Ectodermal cell (in vitro differentiated cells): ENCODE measurements at regions not wholly inside any gene's neighbourhood (a gene's known extent, or its start where the extent isn't known, plus 50 kb on each side); places are given as distances from the start of the nearest gene placed in this dataset.
"Not testable (repeated sequence)": the region's sequence is repeated elsewhere in the genome, so short reads cannot be mapped to it uniquely, and the experiment has no call there.

Experiments used
- H3K27ac ChIP-seq: 2 replicates; pipeline ENCODE4 v1.7.0; 2013; ENCODE audit warnings: mild to moderate bottlenecking, low read depth, low read length; ENCODE audit not compliant: insufficient read depth, poor library complexity, severe bottlenecking
- H3K27me3 ChIP-seq: 2 replicates; pipeline ENCODE4 v1.7.0; 2013; ENCODE audit warnings: mild to moderate bottlenecking, low read length; ENCODE audit not compliant: insufficient read depth, control insufficient read depth, poor library complexity, severe bottlenecking
- H3K36me3 ChIP-seq: one replicate; pipeline ENCODE4 v1.7.0; 2013; ENCODE audit warnings: low read length; ENCODE audit not compliant: control insufficient read depth, insufficient read depth
- H3K4me1 ChIP-seq: one replicate; pipeline ENCODE4 v1.7.0; 2013; ENCODE audit warnings: low read length; ENCODE audit not compliant: control insufficient read depth, insufficient read depth
- H3K4me3 ChIP-seq: 2 replicates; pipeline ENCODE4 v1.7.0; 2013; ENCODE audit warnings: low read depth, low read length, control low read depth; ENCODE audit not compliant: insufficient read depth
- H3K9me3 ChIP-seq: 2 replicates; pipeline ENCODE4 v1.7.0; 2013; ENCODE audit warnings: mild to moderate bottlenecking, low read length, moderate library complexity; ENCODE audit not compliant: control insufficient read depth
- WGBS, 2 experiments: methylation state at CpG; one replicate each; pipeline ENCODE4 v1.1.7; 2013; ENCODE audit warnings: missing lambda C conversion rate in 2 of 2; 5-methylcytosine and 5-hydroxymethylcytosine counted together

DNA sequence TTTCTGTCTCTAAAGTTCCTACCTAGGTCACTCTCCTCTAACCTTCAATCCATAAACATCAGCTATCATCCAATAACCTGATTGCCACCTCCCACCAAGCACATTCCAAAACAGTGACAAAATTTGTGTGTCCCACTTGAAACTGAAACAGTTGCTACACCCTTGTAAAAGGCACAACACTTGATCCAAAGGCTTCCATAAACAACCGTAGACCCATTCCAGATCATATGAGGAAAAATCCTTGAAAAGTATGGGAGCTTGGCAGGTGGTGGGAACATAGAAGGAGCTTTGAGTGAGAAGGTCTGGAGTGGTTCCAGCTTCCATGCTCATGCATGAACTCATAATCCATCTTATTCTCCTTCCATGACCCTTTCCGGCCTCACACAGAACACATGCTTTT lies 82.0 kb upstream of the ATP1A1 start:
- WGBS, 2 experiments: 82 to 98% methylated on average over 1 to 2 of the region's 2 CpGs
- Histone ChIP-seq H3K4me1 (no peaks in the 10 kb centered on the region), H3K4me3 (no peak overlapping the region), H3K27me3 (no peaks in the 10 kb centered on the region), H3K27ac (no peak overlapping the region), H3K36me3 (no peaks in the 10 kb centered on the region), H3K9me3 (no peaks in the 10 kb centered on the region)

- 80 to 84% methylated on average over 5 of the region's 5 CpGs for WGBS, 2 experiments
- Histone ChIP-seq H3K4me3 (no peak overlapping the region), H3K36me3 (no peaks in the 10 kb centered on the region), H3K4me1 (no peaks in the 10 kb centered on the region), H3K27me3 (no peaks in the 10 kb centered on the region), H3K9me3 (no peaks in the 10 kb centered on the region), H3K27ac (no peak overlapping the region)
Observed at GRCh38 chr1:116292929-116293725, 79.9 kb upstream of the ATP1A1 start.

- no peaks in the 10 kb centered on the region for H3K27me3 ChIP-seq
- no peaks in the 10 kb centered on the region for H3K36me3 ChIP-seq
- H3K27ac ChIP-seq: no peak overlapping the region
- WGBS, 2 experiments: 91 to 93% methylated on average over 18 of the region's 18 CpGs
- H3K4me1 ChIP-seq: no peaks in the 10 kb centered on the region
- H3K9me3 ChIP-seq: no peaks in the 10 kb centered on the region
- no peak overlapping the region for H3K4me3 ChIP-seq
Observed at GRCh38 chr1:116297495-116298212, 75.4 kb upstream of the ATP1A1 start.

GRCh38 chr1:116298213-116298579 lies 74.8 kb upstream of the ATP1A1 start:
- not testable (repeated sequence) for H3K27me3 ChIP-seq, H3K9me3 ChIP-seq, H3K36me3 ChIP-seq, H3K4me3 ChIP-seq, H3K4me1 ChIP-seq, H3K27ac ChIP-seq
- WGBS, 2 experiments: 87 to 91% methylated on average over 13 to 15 of the region's 15 CpGs

DNA sequence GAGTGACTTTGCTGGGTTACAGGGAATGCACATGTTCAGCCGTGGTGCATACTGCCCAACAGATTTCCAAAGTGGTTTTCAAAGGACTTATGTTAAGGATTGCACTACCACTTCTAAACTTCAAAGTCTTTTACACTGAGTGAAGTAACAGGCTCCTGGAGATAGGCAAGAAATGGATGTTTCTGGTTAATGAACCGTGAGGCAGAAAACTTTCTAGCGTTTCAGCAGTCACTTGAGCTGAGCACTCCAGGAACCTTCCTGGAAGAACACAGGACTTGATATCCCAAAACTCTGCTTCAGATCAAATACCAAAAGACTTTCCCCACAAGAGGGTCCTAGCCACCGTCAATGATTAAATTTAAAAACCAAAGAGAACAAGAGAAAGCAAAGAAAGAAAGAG lies 74.3 kb upstream of the ATP1A1 start:
- Histone ChIP-seq H3K36me3 (no peaks in the 10 kb centered on the region), H3K4me3 (no peak overlapping the region), H3K27ac (no peak overlapping the region), H3K27me3 (no peaks in the 10 kb centered on the region), H3K9me3 (no peaks in the 10 kb centered on the region), H3K4me1 (no peaks in the 10 kb centered on the region)
- WGBS, 2 experiments: 91 to 96% methylated on average over 3 to 4 of the region's 4 CpGs

- H3K4me1 ChIP-seq: no peaks in the 10 kb centered on the region
Observed at GRCh38 chr1:116299248-116299647, 73.8 kb upstream of the ATP1A1 start.

DNA sequence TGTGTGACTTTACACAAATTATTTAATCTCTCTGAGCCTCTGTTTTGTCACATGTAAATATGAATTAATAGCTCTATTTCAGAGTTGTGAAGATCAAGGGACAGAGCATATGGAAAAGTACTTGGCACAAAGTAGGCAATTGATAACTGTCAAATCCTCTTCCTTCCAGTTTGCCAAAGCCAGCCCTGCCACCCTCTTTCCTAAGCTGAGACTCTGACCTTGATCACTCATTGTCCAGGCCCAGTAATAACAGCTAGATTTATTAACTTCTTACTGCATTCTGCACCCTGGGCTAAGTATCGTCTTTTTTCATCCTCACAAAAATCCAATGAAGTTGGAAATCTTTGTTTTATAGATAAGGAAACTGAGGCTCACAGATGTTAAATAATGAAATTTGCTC lies 70.8 kb upstream of the ATP1A1 start:
- Histone ChIP-seq H3K4me3 (no peak overlapping the region), H3K27ac (no peak overlapping the region), H3K4me1 (no peaks in the 10 kb centered on the region), H3K9me3 (no peaks in the 10 kb centered on the region), H3K36me3 (no peaks in the 10 kb centered on the region), H3K27me3 (no peaks in the 10 kb centered on the region)
- 80 to 86% methylated on average over 1 of the region's 1 CpG for WGBS, 2 experiments

More at GRCh38 chr1:116299248-116299647, 73.8 kb upstream of the ATP1A1 start:
- WGBS, 2 experiments: 85 to 95% methylated on average over 1 of the region's 1 CpG
- H3K9me3 ChIP-seq: no peaks in the 10 kb centered on the region
- H3K27ac ChIP-seq: no peak overlapping the region
- H3K27me3 ChIP-seq: no peaks in the 10 kb centered on the region
- H3K4me3 ChIP-seq: no peak overlapping the region
- H3K36me3 ChIP-seq: no peaks in the 10 kb centered on the region

DNA sequence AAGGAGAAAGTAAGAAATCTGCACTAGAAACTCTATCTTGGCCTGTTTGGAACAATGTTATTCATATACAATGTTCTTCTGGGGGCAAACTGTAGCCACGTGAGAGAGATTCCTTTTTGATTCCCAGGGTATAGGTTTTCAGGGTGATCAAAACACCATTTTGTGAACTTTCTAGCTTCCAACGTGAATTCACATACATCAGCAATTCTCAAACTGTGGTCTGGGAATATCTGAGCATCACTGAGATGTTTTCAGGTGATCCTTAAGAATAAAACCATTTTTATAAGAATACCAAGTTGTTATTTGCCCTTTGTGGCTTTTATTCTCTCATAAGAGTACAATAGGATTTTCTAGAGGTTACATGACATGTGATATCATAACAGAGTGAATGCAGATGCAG lies 66.9 kb upstream of the ATP1A1 start:
- 83 to 92% methylated on average over 2 of the region's 2 CpGs for WGBS, 2 experiments
- no peaks in the 10 kb centered on the region for H3K9me3 ChIP-seq

GRCh38 chr1:116306840-116307442 lies 66.1 kb upstream of the ATP1A1 start:
- H3K4me1 ChIP-seq: no peaks in the 10 kb centered on the region
- H3K36me3 ChIP-seq: no peaks in the 10 kb centered on the region
- no peak overlapping the region for H3K27ac ChIP-seq
- no peaks in the 10 kb centered on the region for H3K9me3 ChIP-seq
- WGBS, 2 experiments: 85 to 92% methylated on average over 5 of the region's 5 CpGs
- H3K27me3 ChIP-seq: no peaks in the 10 kb centered on the region
- H3K4me3 ChIP-seq: no peak overlapping the region

More for the DNA sequence above, 66.9 kb upstream of the ATP1A1 start:
- no peak overlapping the region for H3K4me3 ChIP-seq
- H3K27ac ChIP-seq: no peak overlapping the region
- H3K4me1 ChIP-seq: no peaks in the 10 kb centered on the region
- no peaks in the 10 kb centered on the region for H3K36me3 ChIP-seq
- no peaks in the 10 kb centered on the region for H3K27me3 ChIP-seq

DNA sequence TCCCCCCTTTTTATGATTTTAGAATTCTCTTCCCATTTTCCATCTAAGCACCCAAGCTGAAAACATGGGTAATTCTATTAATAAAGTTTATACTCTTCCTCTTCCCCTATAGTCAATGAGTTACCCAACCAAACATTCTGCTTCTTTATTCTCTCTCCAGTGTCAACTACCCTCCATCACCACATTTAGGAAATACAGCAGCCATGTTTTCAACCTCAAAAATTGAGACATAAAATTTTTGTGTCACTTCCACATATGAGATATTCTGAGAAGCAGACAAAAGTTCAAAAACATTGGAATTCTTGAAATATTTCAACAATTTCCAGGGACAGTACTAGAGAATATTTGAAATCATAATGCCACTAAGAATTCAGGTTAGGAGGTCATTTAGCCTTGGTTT lies 64.8 kb upstream of the ATP1A1 start:
- Histone ChIP-seq H3K27ac (no peak overlapping the region), H3K9me3 (no peaks in the 10 kb centered on the region), H3K36me3 (no peaks in the 10 kb centered on the region), H3K4me1 (no peaks in the 10 kb centered on the region), H3K4me3 (no peak overlapping the region), H3K27me3 (no peaks in the 10 kb centered on the region)
